H1 (cell line): ENCODE measurements at regions not wholly inside any gene's neighbourhood (a gene's known extent, or its start where the extent isn't known, plus 50 kb on each side); places are given as distances from the start of the nearest gene placed in this dataset.

Experiments used
- CTCF ChIA-PET: fragments of 300-600 bp; sonication (Branson Sonifier 250); formaldehyde crosslinking; loops from one replicate; lab custom pipeline; 2021; ENCODE audit not compliant: partially characterized antibody; lab: Charles Lee
- POLR2A ChIA-PET: fragments of 300-600 bp; sonication (Branson Sonifier 250); formaldehyde crosslinking; loops from one replicate; lab custom pipeline; 2021; ENCODE audit warnings: inconsistent platforms; ENCODE audit not compliant: partially characterized antibody; lab: Charles Lee
- DNase-seq, 2 experiments: peaks; one replicate each; pipeline versions ENCODE4 v3.0.0 to v3.0.0-alpha.2; 2010 to 2022; ENCODE audit warnings: low spot score in 2 of 2, low read depth in 1 of 2, mixed read lengths in 1 of 2
- FAIRE-seq: peaks from 2 replicates; lab custom pipeline; 2011; peaks lifted over from hg19 to GRCh38; lab: Jason Lieb, UNC
- H2AFZ ChIP-seq: 2 replicates; pipeline ENCODE4 v1.8.1; 2012; ENCODE audit warnings: low read length, inconsistent platforms
- H2AK5ac ChIP-seq: 2 replicates; pipeline ENCODE4 v1.6.1; 2013; ENCODE audit warnings: low read depth, low read length
- H2BK120ac ChIP-seq: replicated peaks from 2 replicates; pipeline ENCODE3; 2013; ENCODE audit warnings: low read depth, low read length, inconsistent platforms
- H2BK12ac ChIP-seq: 2 replicates; pipeline ENCODE4 v1.6.1; 2013; ENCODE audit warnings: low read depth, low read length
- H2BK15ac ChIP-seq: 2 replicates; pipeline ENCODE4 v1.6.1; 2013; ENCODE audit warnings: low read length
- H2BK20ac ChIP-seq: 2 replicates; pipeline ENCODE4 v1.6.1; 2013; ENCODE audit warnings: low read length
- H2BK5ac ChIP-seq: 2 replicates; pipeline ENCODE4 v1.6.1; 2013; ENCODE audit warnings: low read depth, low read length
- H3K14ac ChIP-seq: 2 replicates; pipeline ENCODE4 v1.6.1; 2013; ENCODE audit warnings: inconsistent platforms; ENCODE audit not compliant: insufficient read length
- H3K18ac ChIP-seq: 2 replicates; pipeline ENCODE4 v1.6.1; 2013; ENCODE audit warnings: low read length; ENCODE audit errors: extremely low read depth
- H3K23ac ChIP-seq: 2 replicates; pipeline ENCODE4 v1.6.1; 2013; ENCODE audit warnings: inconsistent platforms; ENCODE audit not compliant: insufficient read length
- H3K23me2 ChIP-seq: 2 replicates; pipeline ENCODE4 v1.6.1; 2013; ENCODE audit warnings: low read depth, low read length
- H3K27ac ChIP-seq: 2 replicates; pipeline ENCODE4 v1.6.1; 2011; ENCODE audit warnings: low read depth, low read length, inconsistent platforms
- H3K27me3 ChIP-seq, 4 experiments: replicated peaks in 1 of 4; 1 replicate in 1 of 4; 2 replicates in 3 of 4; pipeline versions ENCODE4 v1.6.1 to v1.8.1; 2011 to 2013; ENCODE audit warnings: low read length in 3 of 4, mild to moderate bottlenecking in 3 of 4, inconsistent platforms in 2 of 4, mixed read lengths in 2 of 4, moderate library complexity in 1 of 4; ENCODE audit not compliant: control insufficient read depth in 3 of 4, insufficient read depth in 3 of 4; ENCODE audit errors: extremely low read depth in 1 of 4
- H3K36me3 ChIP-seq, 4 experiments: 2 replicates each; pipeline versions ENCODE4 v1.6.1 to v1.8.1; 2011 to 2013; ENCODE audit warnings: mild to moderate bottlenecking in 4 of 4, low read length in 3 of 4, moderate library complexity in 2 of 4, control low read depth in 1 of 4, inconsistent platforms in 1 of 4; ENCODE audit not compliant: insufficient read depth in 4 of 4, control insufficient read depth in 2 of 4
- H3K4ac ChIP-seq: replicated peaks from 2 replicates; pipeline ENCODE3; 2013; ENCODE audit warnings: low read length, low read depth, mixed read lengths, inconsistent platforms; ENCODE audit not compliant: insufficient read length
- H3K4me1 ChIP-seq, 4 experiments: replicated peaks in 1 of 4; 1 replicate in 1 of 4; 2 replicates in 3 of 4; pipeline versions ENCODE4 v1.6.1 to v1.8.1; 2011 to 2013; ENCODE audit warnings: low read length in 3 of 4, inconsistent platforms in 2 of 4, mixed read lengths in 1 of 4; ENCODE audit not compliant: insufficient read depth in 4 of 4, control insufficient read depth in 3 of 4
- H3K4me2 ChIP-seq, 2 experiments: 2 replicates each; pipeline versions ENCODE4 v1.6.1 to v1.8.1; 2011 to 2013; ENCODE audit warnings: low read depth in 2 of 2, low read length in 2 of 2, control low read depth in 1 of 2, inconsistent platforms in 1 of 2, mild to moderate bottlenecking in 1 of 2; ENCODE audit not compliant: insufficient read depth in 1 of 2
- H3K4me3 ChIP-seq, 4 experiments: fragments of 200-600, 300-600 bp in 1 of 4; sonication (generic), shearing (Covaris generic), sonication (Bioruptor Twin) in 1 of 4; 2 replicates each; pipeline versions ENCODE4 v1.5.1 to v1.8.1; 2011 to 2016; ENCODE audit warnings: low read length in 4 of 4, low read depth in 3 of 4, control low read depth in 2 of 4, inconsistent platforms in 2 of 4, mild to moderate bottlenecking in 2 of 4, mixed read lengths in 1 of 4, moderate library complexity in 1 of 4; ENCODE audit not compliant: insufficient read depth in 2 of 4; ENCODE audit errors: extremely low read depth in 1 of 4
- H3K56ac ChIP-seq: replicated peaks from 2 replicates; pipeline ENCODE3; 2013; ENCODE audit warnings: low read depth, mild to moderate bottlenecking, mixed read lengths, low read length, inconsistent platforms; ENCODE audit not compliant: insufficient read length
- H3K79me1 ChIP-seq: 2 replicates; pipeline ENCODE4 v1.6.1; 2013; ENCODE audit warnings: low read depth, low read length, control low read depth
- H3K79me2 ChIP-seq, 2 experiments: 2 replicates each; pipeline versions ENCODE4 v1.6.1 to v1.8.1; 2012 to 2013; ENCODE audit warnings: low read length in 2 of 2, mild to moderate bottlenecking in 2 of 2, inconsistent platforms in 1 of 2; ENCODE audit not compliant: insufficient read depth in 2 of 2, control insufficient read depth in 1 of 2
- H3K9ac ChIP-seq, 4 experiments: replicated peaks in 1 of 4; 1 replicate in 1 of 4; 2 replicates in 3 of 4; pipeline versions ENCODE4 v1.6.1 to v1.8.1; 2011 to 2013; ENCODE audit warnings: low read depth in 3 of 4, low read length in 3 of 4, control low read depth in 2 of 4, mild to moderate bottlenecking in 2 of 4, moderate library complexity in 2 of 4, inconsistent platforms in 1 of 4; ENCODE audit errors: extremely low read depth in 1 of 4
- H3K9me3 ChIP-seq, 2 experiments: 2 replicates each; pipeline versions ENCODE4 v1.6.1 to v1.8.1; 2012 to 2013; ENCODE audit warnings: mild to moderate bottlenecking in 2 of 2, moderate library complexity in 2 of 2, control low read depth in 1 of 2, inconsistent platforms in 1 of 2, low read depth in 1 of 2, low read length in 1 of 2, mixed read lengths in 1 of 2; ENCODE audit not compliant: insufficient read depth in 2 of 2
- H4K20me1 ChIP-seq, 2 experiments: replicated peaks in 1 of 2; 2 replicates each; pipeline versions ENCODE3 to v1.8.1; 2011 to 2013; ENCODE audit warnings: inconsistent platforms in 2 of 2, low read length in 2 of 2, mild to moderate bottlenecking in 1 of 2; ENCODE audit not compliant: insufficient read depth in 2 of 2, control insufficient read depth in 1 of 2
- H4K5ac ChIP-seq: 2 replicates; pipeline ENCODE4 v1.6.1; 2013; ENCODE audit warnings: low read length, low read depth, mixed read lengths, inconsistent platforms; ENCODE audit not compliant: insufficient read length
- H4K8ac ChIP-seq: 2 replicates; pipeline ENCODE4 v1.8.0; 2013; ENCODE audit warnings: mild to moderate bottlenecking, moderate library complexity, low read length, inconsistent platforms; ENCODE audit not compliant: insufficient read depth; ENCODE audit errors: extremely low read depth
- H4K91ac ChIP-seq: replicated peaks from 2 replicates; pipeline ENCODE3; 2013; ENCODE audit warnings: low read length, mixed read lengths, inconsistent platforms; ENCODE audit not compliant: insufficient read length
- BACH1 ChIP-seq: IDR thresholded peaks from 2 replicates; pipeline ENCODE4 v1.6.1; 2012; ENCODE audit warnings: low read length, improper control_type of control experiment
- BRCA1 ChIP-seq: IDR thresholded peaks from 2 replicates; pipeline ENCODE4 v1.6.1; 2012; ENCODE audit warnings: low read depth, low read length, improper control_type of control experiment
- CBX5 ChIP-seq: fragments of 300-800, 300-1000 bp; sonication (generic); IDR thresholded peaks from 2 replicates; pipeline ENCODE4 v1.7.1; 2016; ENCODE audit warnings: antibody characterized with exemption, low read length, low read depth
- CBX8 ChIP-seq: fragments of 300-800, 300-1000 bp; sonication (generic); IDR thresholded peaks from 2 replicates; pipeline ENCODE4 v1.7.1; 2016; ENCODE audit warnings: low read depth, low read length, borderline replicate concordance
- EGR1 ChIP-seq: IDR thresholded peaks from 2 replicates; pipeline ENCODE4 v1.6.1; 2011; ENCODE audit warnings: low read depth, low read length, borderline replicate concordance
- GABPA ChIP-seq: IDR thresholded peaks from 2 replicates; pipeline ENCODE4 v1.6.1; 2011; ENCODE audit warnings: mild to moderate bottlenecking, low read length, moderate library complexity, borderline replicate concordance; ENCODE audit not compliant: insufficient read depth
- NRF1 ChIP-seq: IDR thresholded peaks from 2 replicates; pipeline ENCODE4 v1.6.1; 2011; ENCODE audit warnings: mild to moderate bottlenecking, low read depth, low read length, improper control_type of control experiment
- RNF2 ChIP-seq: fragments of 200-900, 300-1000 bp; sonication (generic); IDR thresholded peaks from 2 replicates; pipeline ENCODE4 v1.7.1; 2016; ENCODE audit warnings: borderline replicate concordance, low read depth, mild to moderate bottlenecking, antibody characterized with exemption, low read length; ENCODE audit not compliant: poor library complexity, severe bottlenecking; ENCODE audit errors: missing control alignments
- SIN3A ChIP-seq, 2 experiments: IDR thresholded peaks in 1 of 2; conservative IDR thresholded peaks in 1 of 2; 2 replicates each; pipeline ENCODE4 v1.6.1; 2011 to 2012; ENCODE audit warnings: low read length in 2 of 2, improper control_type of control experiment in 1 of 2, low read depth in 1 of 2, mild to moderate bottlenecking in 1 of 2
- SUZ12 ChIP-seq: fragments of 200-600 bp; sonication (generic); IDR thresholded peaks from 2 replicates; pipeline ENCODE4 v1.6.1; 2012; ENCODE audit warnings: mild to moderate bottlenecking, inconsistent platforms, low read length, moderate library complexity, mixed read lengths
- TAF1 ChIP-seq: IDR thresholded peaks from 2 replicates; pipeline ENCODE4 v1.6.1; 2011; ENCODE audit warnings: mild to moderate bottlenecking, low read depth, low read length
- WGBS, 2 experiments: shearing (Covaris generic) in 1 of 2; methylation state at CpG; one replicate each; pipeline versions ENCODE4 v1.1.6 to v1.1.7; 2013 to 2015; ENCODE audit warnings: low lambda C conversion rate in 2 of 2, mixed read lengths in 2 of 2, inconsistent platforms in 1 of 2, low coverage in 1 of 2, missing lambda C conversion rate in 1 of 2; ENCODE audit not compliant: insufficient replicate concordance in 2 of 2, insufficient coverage in 1 of 2, insufficient read length in 1 of 2; ENCODE audit errors: extremely low coverage in 1 of 2, missing lambda C conversion rate in 1 of 2; 5-methylcytosine and 5-hydroxymethylcytosine counted together

DNA sequence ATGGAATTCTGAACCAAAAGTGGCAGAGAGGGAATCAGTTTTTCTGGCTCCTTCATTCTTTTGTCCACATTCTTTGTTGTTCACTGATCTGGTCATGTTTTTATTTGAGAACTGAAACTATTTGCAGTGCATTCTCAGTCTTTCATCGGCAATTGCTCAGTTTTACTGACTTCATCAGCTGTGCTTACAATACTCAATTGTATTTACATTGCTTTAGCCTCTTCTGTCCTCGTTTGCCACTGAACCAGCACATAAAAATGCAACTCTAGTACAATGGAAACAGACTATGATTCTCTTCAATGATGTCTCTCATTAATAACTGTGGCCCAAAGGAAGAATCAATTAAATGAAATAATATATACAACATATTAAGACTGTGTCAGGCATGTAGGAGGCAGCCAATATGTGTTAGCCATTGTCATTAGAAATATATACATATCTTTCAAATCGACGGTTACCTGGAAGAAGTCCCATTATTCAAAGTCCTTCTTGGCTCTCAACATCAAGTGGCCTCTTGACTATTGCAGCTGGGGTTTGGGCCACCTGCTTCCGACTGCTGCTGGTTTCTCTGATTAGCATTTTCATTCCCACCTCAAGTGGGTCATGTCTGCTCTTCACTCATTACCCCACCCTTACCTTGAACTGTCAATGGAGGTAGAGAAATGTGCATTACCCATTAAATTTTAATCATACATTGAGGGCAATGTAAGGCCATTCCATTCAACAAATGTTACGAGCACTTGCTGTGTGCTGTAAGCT, 600.1 kb downstream of the INSC start:
- Histone ChIP-seq H4K5ac (no peak overlapping the region), H2BK5ac (no peak overlapping the region), H3K4me3 (no peak overlapping the region), H2BK15ac (no peak overlapping the region), H3K23ac (no peak overlapping the region), H4K91ac (no peak overlapping the region), H3K9me3 (no peaks in the 10 kb centered on the region), H3K4me1 (peaks cover 0 to 9% (median 5%) of the 10 kb centered on the region in 4 experiments; a peak in 5 of 7 replicates), H3K79me1 (no peaks in the 10 kb centered on the region), H3K36me3 (no peaks in the 10 kb centered on the region), H3K79me2 (no peaks in the 10 kb centered on the region), H2BK20ac (no peak overlapping the region), H3K4me2 (no peak overlapping the region), H2BK12ac (no peak overlapping the region), H2AK5ac (no peak overlapping the region), H3K4ac (no peak overlapping the region), H3K27ac (no peak overlapping the region), H2BK120ac (no peak overlapping the region), H3K18ac (no peak overlapping the region), H3K27me3 (no peaks in the 10 kb centered on the region; a peak in 3 of 7 replicates), H3K14ac (no peak overlapping the region), H4K20me1 (no peaks in the 10 kb centered on the region), H3K56ac (no peak overlapping the region), H3K23me2 (no peaks in the 10 kb centered on the region), H4K8ac (no peak overlapping the region), H3K9ac (no peak overlapping the region), H2AFZ (no peak overlapping the region)
- CTCF ChIA-PET = interaction anchor here (1.1 kb wide), 1 partner anchor 9 kb away, joined by 3 read pairs; no protein-coding TSS in a partner anchor
- FAIRE-seq = no peak
- POLR2A ChIA-PET = no interaction called here
- no peak for TF ChIP-seq BRCA1
- TF ChIP-seq SUZ12 = no peak
- TF ChIP-seq BACH1 = no peak
- TF ChIP-seq EGR1 = no peak
- no peak for TF ChIP-seq SIN3A (conservative IDR thresholded peaks at IDR 0.05 in 1 of 2, IDR thresholded peaks at IDR 0.05 in 1 of 2; ENCODE audit: low read depth in 1 of 2, low read length in 2 of 2)
- TF ChIP-seq RNF2 = no peak
- no peak for TF ChIP-seq GABPA
- no peak for TF ChIP-seq NRF1
- no peak for TF ChIP-seq CBX5
- no peak for TF ChIP-seq TAF1
- no peak for TF ChIP-seq CBX8
- DNase-seq = no peak
- WGBS, 2 experiments = 86% methylated on average over 6 of the region's 6 CpGs; no CpG with 5 or more reads in 1 of the 2 experiments
